Mucosa of descending colon (tissue), 3 donors: ENCODE measurements at regions not wholly inside any gene's neighbourhood (a gene's known extent, or its start where the extent isn't known, plus 50 kb on each side); places are given as distances from the start of the nearest gene placed in this dataset.

Source experiments
- ATAC-seq: fragments of 200-7000 bp; cut with Tn5 transposase; one replicate; pipeline ENCODE4 v1.9.1; 2020; ENCODE audit warnings: mild to moderate bottlenecking, moderate library complexity
- DNase-seq, 3 donors: peaks; one replicate each; pipeline ENCODE4 v3.0.0-alpha.2; 2020
- H3K36me3 ChIP-seq: fragments of 200-600 bp; one replicate; pipeline ENCODE4 v1.8.0; 2021; ENCODE audit warnings: low read depth, mild to moderate bottlenecking
- H3K4me1 ChIP-seq: fragments of 200-600 bp; one replicate; pipeline ENCODE4 v1.8.0; 2021; ENCODE audit warnings: low read depth, mild to moderate bottlenecking
- H3K4me3 ChIP-seq: fragments of 200-600 bp; one replicate; pipeline ENCODE4 v1.8.0; 2021; ENCODE audit warnings: mild to moderate bottlenecking
- H3K9me3 ChIP-seq: fragments of 200-600 bp; one replicate; pipeline ENCODE4 v1.8.0; 2021; ENCODE audit warnings: mild to moderate bottlenecking
- intact Hi-C, 2 donors: fragments of 100-400 bp; cut with DNase I in 1 of 2; cut with micrococcal nuclease in 1 of 2; formaldehyde crosslinking; loops; one replicate each; pipeline versions ENCODE4 v1.11.0 to v1.11.1; 2022; cut with DNase I, micrococcal nuclease
- TF ChIP-seq, protein P1 (sequence below): fragments of 200-600 bp; IDR thresholded peaks from one replicate; pipeline ENCODE4 v1.8.0; 2022; ENCODE audit warnings: antibody characterized with exemption, mild to moderate bottlenecking
- donor health status: DM: no; HTN: no; CAD: no; lungs with moderate emphysema.
- donor health status: DM: no; HTN: no; CAD: no.
- donor health status: DM: no; HTN: yes; CAD: no.

DNA sequence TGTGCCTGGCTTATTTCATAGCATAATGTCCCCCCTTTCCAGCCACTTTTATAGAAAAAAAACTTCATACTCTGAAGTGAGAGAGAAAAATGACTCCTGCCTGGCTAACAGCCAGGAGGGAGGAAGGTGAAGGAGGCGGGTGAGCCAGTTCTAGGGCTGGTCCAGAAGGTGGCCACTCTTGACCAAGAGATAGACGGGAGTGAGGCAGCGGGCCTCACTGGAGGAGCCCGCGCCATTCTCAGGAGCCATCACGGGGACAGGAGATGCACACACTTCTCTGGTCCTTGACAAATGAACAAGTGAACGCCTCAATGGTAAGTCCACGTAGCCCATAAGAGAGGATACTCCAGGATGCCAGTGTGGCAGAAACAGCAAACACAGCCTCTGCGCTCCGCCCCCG, 231.4 kb downstream of the UQCRFS1 start:
- no peak for ATAC-seq
- H3K9me3 ChIP-seq, result no peaks in the 10 kb centered on the region
- intact Hi-C loops, result no loop called here

DNA sequence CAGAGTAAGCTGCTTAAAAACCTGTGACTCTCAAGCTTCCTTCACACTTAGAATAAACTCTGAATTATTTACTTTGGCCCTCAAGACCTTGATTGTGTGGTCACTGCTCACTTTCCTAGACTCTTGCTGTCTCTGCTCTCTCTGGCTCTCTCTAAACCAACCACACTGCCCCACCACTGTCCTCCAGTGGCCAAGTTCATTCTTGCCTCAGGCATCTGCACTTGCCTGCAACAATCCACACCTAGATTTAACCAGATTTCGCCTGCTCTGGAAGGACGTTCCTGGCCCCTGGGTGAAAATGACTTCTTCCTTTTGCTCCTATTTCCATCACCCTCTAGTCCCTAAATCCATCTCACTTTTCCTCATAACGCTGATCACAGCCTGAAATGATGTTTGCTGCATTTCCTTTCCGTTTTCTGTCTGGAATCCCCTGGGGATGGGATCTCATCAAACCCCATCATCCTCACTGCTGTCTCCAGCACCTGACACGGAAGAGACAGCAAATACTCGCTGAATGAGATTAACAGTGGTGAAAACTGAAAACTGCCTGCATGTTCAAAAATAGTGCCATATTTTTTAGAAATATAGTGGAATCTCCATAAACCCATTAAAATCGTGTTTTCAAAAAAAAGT, 232.6 kb downstream of the UQCRFS1 start:
- no peak for ATAC-seq
- DNase-seq, result no peak
- no peak overlapping the region for H3K4me3 ChIP-seq
- no peaks in the 10 kb centered on the region for H3K36me3 ChIP-seq
- H3K9me3 ChIP-seq, result no peaks in the 10 kb centered on the region
- intact Hi-C loops, result no loop called here
- no peaks in the 10 kb centered on the region for H3K4me1 ChIP-seq
- TF ChIP-seq, protein P1, sequence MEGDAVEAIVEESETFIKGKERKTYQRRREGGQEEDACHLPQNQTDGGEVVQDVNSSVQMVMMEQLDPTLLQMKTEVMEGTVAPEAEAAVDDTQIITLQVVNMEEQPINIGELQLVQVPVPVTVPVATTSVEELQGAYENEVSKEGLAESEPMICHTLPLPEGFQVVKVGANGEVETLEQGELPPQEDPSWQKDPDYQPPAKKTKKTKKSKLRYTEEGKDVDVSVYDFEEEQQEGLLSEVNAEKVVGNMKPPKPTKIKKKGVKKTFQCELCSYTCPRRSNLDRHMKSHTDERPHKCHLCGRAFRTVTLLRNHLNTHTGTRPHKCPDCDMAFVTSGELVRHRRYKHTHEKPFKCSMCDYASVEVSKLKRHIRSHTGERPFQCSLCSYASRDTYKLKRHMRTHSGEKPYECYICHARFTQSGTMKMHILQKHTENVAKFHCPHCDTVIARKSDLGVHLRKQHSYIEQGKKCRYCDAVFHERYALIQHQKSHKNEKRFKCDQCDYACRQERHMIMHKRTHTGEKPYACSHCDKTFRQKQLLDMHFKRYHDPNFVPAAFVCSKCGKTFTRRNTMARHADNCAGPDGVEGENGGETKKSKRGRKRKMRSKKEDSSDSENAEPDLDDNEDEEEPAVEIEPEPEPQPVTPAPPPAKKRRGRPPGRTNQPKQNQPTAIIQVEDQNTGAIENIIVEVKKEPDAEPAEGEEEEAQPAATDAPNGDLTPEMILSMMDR, result no peak

More for the DNA sequence above, 231.4 kb downstream of the UQCRFS1 start:
- Histone ChIP-seq H3K36me3 (no peaks in the 10 kb centered on the region), H3K4me3 (no peak overlapping the region), H3K4me1 (no peaks in the 10 kb centered on the region)
- TF ChIP-seq, protein P1, result no peak
- no peak for DNase-seq

DNA sequence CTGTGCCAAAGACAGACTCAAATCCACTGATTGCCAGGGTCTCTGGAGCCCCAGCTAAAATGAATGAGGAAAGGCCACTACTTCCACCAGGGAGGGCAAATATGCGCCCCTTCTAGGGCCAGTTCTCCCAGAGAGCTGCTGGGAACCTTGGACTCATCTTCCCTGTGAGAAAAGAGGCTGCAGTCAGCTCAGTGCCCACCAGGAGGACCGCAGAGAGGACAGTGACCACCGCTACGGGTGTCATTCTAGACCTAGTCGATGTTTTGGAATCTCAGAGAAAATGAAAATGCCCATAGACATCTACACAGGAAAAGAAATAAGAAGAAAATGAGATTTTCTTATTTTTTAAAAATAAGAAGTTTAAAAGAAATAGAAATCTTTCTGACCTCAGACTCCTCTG, 235.1 kb downstream of the UQCRFS1 start:
- Histone ChIP-seq H3K9me3 (no peaks in the 10 kb centered on the region), H3K4me3 (no peak overlapping the region), H3K36me3 (no peaks in the 10 kb centered on the region), H3K4me1 (no peaks in the 10 kb centered on the region)
- ATAC-seq (no peak), DNase-seq (no peak)
- TF ChIP-seq, protein P1, result no peak
- intact Hi-C loops, result no loop called here

DNA sequence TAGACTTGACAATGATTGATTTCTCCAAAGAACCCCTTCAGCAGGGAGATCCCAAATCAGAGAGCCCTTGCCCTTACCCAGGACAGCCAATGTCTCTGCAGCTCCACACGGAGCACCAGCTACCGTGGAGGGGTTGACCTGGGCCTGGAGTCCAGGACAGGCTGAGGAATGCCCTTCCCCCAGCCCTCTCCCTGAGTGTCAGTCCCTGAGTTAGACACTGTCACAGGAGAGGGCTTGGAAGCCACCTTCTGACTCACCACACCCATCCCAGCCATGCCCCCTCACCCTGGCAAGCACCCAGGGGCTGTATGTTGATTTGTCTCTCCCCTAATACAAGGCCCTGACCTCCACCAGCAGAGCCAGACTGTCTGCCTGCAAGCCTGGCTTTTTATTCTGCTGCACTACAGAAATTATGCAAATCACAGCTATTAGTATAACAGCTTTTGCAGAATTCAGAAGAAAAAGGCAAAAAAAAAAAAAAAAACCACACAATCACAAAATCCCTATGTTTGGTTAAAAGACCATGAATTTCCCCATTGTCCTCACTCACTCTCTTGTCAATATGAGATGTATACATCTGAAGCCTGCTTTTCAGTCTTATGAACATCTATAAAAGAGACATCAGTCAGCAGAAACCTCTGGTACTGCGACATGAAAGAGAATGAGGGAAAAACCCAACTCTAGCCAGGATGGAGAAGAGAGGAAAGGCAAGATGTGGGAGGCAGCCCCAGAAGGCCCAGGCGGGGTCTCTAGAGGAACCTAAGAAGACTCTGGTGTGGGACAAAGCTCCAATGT, 240.7 kb downstream of the UQCRFS1 start:
- Histone ChIP-seq H3K9me3 (no peaks in the 10 kb centered on the region), H3K36me3 (no peaks in the 10 kb centered on the region), H3K4me1 (no peaks in the 10 kb centered on the region), H3K4me3 (no peak overlapping the region)
- TF ChIP-seq, protein P1, result no peak
- no peak for DNase-seq
- intact Hi-C loops, result no loop called here
- ATAC-seq, result no peak

DNA sequence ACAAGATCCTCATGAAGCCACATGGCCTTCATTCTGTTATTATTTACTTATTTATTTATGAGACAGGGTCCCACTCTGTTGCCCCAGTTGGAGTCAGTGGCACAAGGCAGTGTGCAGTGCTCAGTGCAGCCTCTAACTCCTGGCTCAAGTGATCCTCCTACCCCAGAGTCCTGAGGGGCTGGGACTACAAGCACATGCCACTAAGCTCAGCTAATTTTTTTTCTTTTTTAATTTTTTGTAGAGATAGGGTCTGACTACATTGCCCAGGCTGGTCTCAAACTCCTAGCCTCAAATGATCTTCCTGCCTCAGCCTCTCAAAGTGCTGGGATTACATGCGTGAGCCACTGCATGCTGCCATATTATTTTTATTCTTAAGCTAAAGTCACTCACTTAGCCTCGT, 241.4 kb downstream of the UQCRFS1 start:
- intact Hi-C loops, result no loop called here

More for the DNA sequence above, 241.4 kb downstream of the UQCRFS1 start:
- no peak overlapping the region for H3K4me3 ChIP-seq
- no peaks in the 10 kb centered on the region for H3K36me3 ChIP-seq
- TF ChIP-seq, protein P1, result no peak
- ATAC-seq (no peak), DNase-seq (no peak)
- no peaks in the 10 kb centered on the region for H3K4me1 ChIP-seq
- H3K9me3 ChIP-seq, result no peaks in the 10 kb centered on the region
